B cell (primary cell): ENCODE measurements at regions not wholly inside any gene's neighbourhood (a gene's known extent, or its start where the extent isn't known, plus 50 kb on each side); places are given as distances from the start of the nearest gene placed in this dataset.
A peak's percentile ranks its signal among the peaks of the same experiment; 100 is the strongest.

Experiments
- ATAC-seq: fragments of 200-7000 bp; cut with Tn5 transposase; one replicate; pipeline ENCODE4 v1.10.0; 2021; ENCODE audit warnings: low read depth, mild to moderate bottlenecking, moderate number of reproducible peaks, moderate library complexity
- CTCF ChIA-PET: fragments of 350-600 bp; sonication (Branson Sonifier 250); formaldehyde crosslinking; loops from one replicate; lab custom pipeline; 2021; ENCODE audit warnings: antibody characterized with exemption, inconsistent platforms; lab: Charles Lee
- POLR2A ChIA-PET: fragments of 350-600 bp; sonication (Branson Sonifier 250); formaldehyde crosslinking; loops from one replicate; lab custom pipeline; 2021; ENCODE audit warnings: antibody characterized with exemption; lab: Charles Lee
- DNase-seq: peaks from one replicate; pipeline ENCODE4 v3.0.0; 2013
- H2AFZ ChIP-seq: 2 replicates; pipeline ENCODE4 v1.6.1; 2012; ENCODE audit warnings: mild to moderate bottlenecking, low read depth, low read length; ENCODE audit not compliant: insufficient read depth, poor library complexity, severe bottlenecking
- H3K27ac ChIP-seq, 2 donors: 1 replicate in 1 of 2; 2 replicates in 1 of 2; pipeline ENCODE4 v1.5.1; 2012 to 2013; ENCODE audit warnings: low read length in 2 of 2, mild to moderate bottlenecking in 2 of 2, moderate library complexity in 1 of 2
- H3K27me3 ChIP-seq, 4 experiments: fragments of 200-600 bp in 1 of 4; sonication (generic) in 1 of 4; replicated peaks in 1 of 4; 1 replicate in 2 of 4; 2 replicates in 2 of 4; pipeline versions ENCODE4 v1.6.1 to v1.7.0; 2013 to 2016; ENCODE audit warnings: low read length in 3 of 4, mild to moderate bottlenecking in 2 of 4, mixed read lengths in 1 of 4, moderate library complexity in 1 of 4; ENCODE audit not compliant: insufficient read depth in 4 of 4, control insufficient read depth in 3 of 4; ENCODE audit errors: control extremely low read depth in 1 of 4
- H3K36me3 ChIP-seq, 2 experiments: replicated peaks in 1 of 2; 1 replicate in 1 of 2; 2 replicates in 1 of 2; pipeline versions ENCODE4 v1.6.1 to v1.7.1; 2013; ENCODE audit warnings: low read length in 1 of 2; ENCODE audit not compliant: insufficient read depth in 2 of 2, control insufficient read depth in 1 of 2; ENCODE audit errors: control extremely low read depth in 1 of 2, extremely low read depth in 1 of 2
- H3K4me1 ChIP-seq, 2 donors: fragments of 200-600 bp in 1 of 2; sonication (generic) in 1 of 2; 1 replicate in 1 of 2; 2 replicates in 1 of 2; pipeline versions ENCODE4 v1.5.1 to v1.6.1; 2013 to 2017; ENCODE audit warnings: low read length in 2 of 2; ENCODE audit not compliant: control insufficient read depth in 2 of 2, insufficient read depth in 2 of 2
- H3K4me2 ChIP-seq: replicated peaks from 2 replicates; pipeline ENCODE3; 2012; ENCODE audit warnings: mild to moderate bottlenecking, low read depth, low read length; ENCODE audit not compliant: poor library complexity, severe bottlenecking
- H3K4me3 ChIP-seq, 5 experiments: fragments of 200-600 bp in 1 of 5; sonication (generic) in 1 of 5; 1 replicate in 3 of 5; 2 replicates in 2 of 5; pipeline versions ENCODE4 v1.5.1 to v1.7.0; 2011 to 2016; ENCODE audit warnings: low read length in 4 of 5, mild to moderate bottlenecking in 4 of 5, low read depth in 2 of 5, control low read depth in 1 of 5, moderate library complexity in 1 of 5; ENCODE audit not compliant: insufficient read depth in 1 of 5; ENCODE audit errors: control extremely low read depth in 1 of 5, extremely low read depth in 1 of 5
- H3K79me2 ChIP-seq: fragments of 200-600 bp; sonication (generic); one replicate; pipeline ENCODE4 v1.6.0; 2016; ENCODE audit warnings: low read length; ENCODE audit not compliant: control insufficient read depth, insufficient read depth
- H3K9ac ChIP-seq: fragments of 200-600 bp; sonication (generic); 2 replicates; pipeline ENCODE4 v1.6.1; 2017; ENCODE audit warnings: mild to moderate bottlenecking, low read length, moderate library complexity
- H3K9me3 ChIP-seq, 3 donors: one replicate each; pipeline versions ENCODE4 v1.6.1 to v1.7.1; 2013; ENCODE audit warnings: low read length in 2 of 3; ENCODE audit not compliant: control insufficient read depth in 2 of 3, insufficient read depth in 1 of 3; ENCODE audit errors: control extremely low read depth in 1 of 3
- H4K20me1 ChIP-seq: 2 replicates; pipeline ENCODE4 v1.6.0; 2012; ENCODE audit warnings: mild to moderate bottlenecking, low read length; ENCODE audit not compliant: insufficient read depth, control insufficient read depth, poor library complexity, severe bottlenecking
- H3K27ac Mint-ChIP-seq: one replicate; pipeline ENCODE4 v1.8.0; 2021; ENCODE audit warnings: mixed read lengths
- H3K27me3 Mint-ChIP-seq: one replicate; pipeline ENCODE4 v1.8.0; 2021; ENCODE audit warnings: mixed read lengths
- H3K4me1 Mint-ChIP-seq: one replicate; pipeline ENCODE4 v1.8.0; 2021; ENCODE audit warnings: mixed read lengths
- H3K4me3 Mint-ChIP-seq: one replicate; pipeline ENCODE4 v1.8.0; 2021; ENCODE audit warnings: mixed read lengths
- H3K9me3 Mint-ChIP-seq: one replicate; pipeline ENCODE4 v1.8.0; 2022; ENCODE audit warnings: mixed read lengths; ENCODE audit not compliant: insufficient read depth
- EZH2 ChIP-seq: IDR thresholded peaks from 2 replicates; pipeline ENCODE4 v1.6.1; 2012; ENCODE audit warnings: borderline replicate concordance, low read depth, mild to moderate bottlenecking, moderate library complexity, low read length; ENCODE audit not compliant: insufficient read depth, poor library complexity, severe bottlenecking
- WGBS: methylation state at CpG from one replicate; pipeline ENCODE4 v1.1.5; 2013; ENCODE audit warnings: missing lambda C conversion rate; ENCODE audit not compliant: insufficient coverage; 5-methylcytosine and 5-hydroxymethylcytosine counted together
- intact Hi-C: fragments of 100-400 bp; cut with micrococcal nuclease; formaldehyde crosslinking; loops from one replicate; pipeline ENCODE4 v1.10.0; 2022
- TF ChIP-seq, protein P1 (sequence below): fragments of 200-600 bp; IDR thresholded peaks from one replicate; pipeline ENCODE4 v1.8.0; 2022; ENCODE audit warnings: antibody characterized with exemption, mild to moderate bottlenecking

DNA sequence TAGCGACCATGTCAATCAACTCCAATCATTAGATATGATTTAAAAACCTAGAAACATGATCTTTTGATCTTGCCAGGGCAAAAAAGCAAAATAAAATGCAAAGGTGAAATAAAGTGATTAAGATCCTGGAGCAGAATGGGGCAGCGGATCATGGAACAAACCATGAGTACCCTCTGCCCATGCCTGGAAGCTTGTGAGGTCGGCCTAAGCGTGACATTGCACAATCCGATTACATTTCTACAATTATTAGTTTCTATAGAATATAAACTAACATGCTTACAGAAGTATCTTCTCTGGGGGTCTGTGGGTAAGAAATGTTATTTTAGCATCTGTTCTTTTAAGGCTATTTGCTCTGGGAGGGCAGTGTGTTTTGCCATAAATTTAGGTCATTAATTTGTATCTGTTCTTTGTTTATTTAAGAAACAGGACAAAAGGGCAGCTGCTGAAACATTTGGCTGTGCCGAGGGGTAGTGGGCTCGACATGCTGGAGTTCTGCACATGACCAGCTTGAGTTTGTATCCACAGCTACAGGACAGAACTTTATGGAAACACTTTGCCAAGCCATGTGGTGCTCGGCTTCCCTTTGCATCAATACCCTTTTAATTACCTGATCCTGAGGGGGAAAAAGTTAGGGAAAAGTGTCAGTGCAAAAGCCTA lies 55.9 kb downstream of the ZBTB18 start:
- H2AFZ ChIP-seq = no peak overlapping the region
- intact Hi-C loops = loop anchor here (10.0 kb wide), 1 partner anchor 52 kb away; the partner anchor contains the start of gene ZBTB18
- H3K4me3 ChIP-seq = no peak overlapping the region
- CTCF ChIA-PET = no interaction called here
- H3K79me2 ChIP-seq = no peaks in the 10 kb centered on the region
- Mint-ChIP-seq H3K27ac (no peak overlapping the region), H3K27me3 (peaks cover 44% of the 10 kb centered on the region), H3K9me3 (no peaks in the 10 kb centered on the region), H3K4me3 (no peak overlapping the region), H3K4me1 (peaks cover 13% of the 10 kb centered on the region)
- H3K27ac ChIP-seq = no peak overlapping the region
- POLR2A ChIA-PET = no interaction called here
- DNase-seq (no peak), ATAC-seq (no peak)
- 72% methylated on average over 2 of the region's 8 CpGs for WGBS
- H4K20me1 ChIP-seq = no peaks in the 10 kb centered on the region
- TF ChIP-seq EZH2 = no peak
- TF ChIP-seq, protein P1, sequence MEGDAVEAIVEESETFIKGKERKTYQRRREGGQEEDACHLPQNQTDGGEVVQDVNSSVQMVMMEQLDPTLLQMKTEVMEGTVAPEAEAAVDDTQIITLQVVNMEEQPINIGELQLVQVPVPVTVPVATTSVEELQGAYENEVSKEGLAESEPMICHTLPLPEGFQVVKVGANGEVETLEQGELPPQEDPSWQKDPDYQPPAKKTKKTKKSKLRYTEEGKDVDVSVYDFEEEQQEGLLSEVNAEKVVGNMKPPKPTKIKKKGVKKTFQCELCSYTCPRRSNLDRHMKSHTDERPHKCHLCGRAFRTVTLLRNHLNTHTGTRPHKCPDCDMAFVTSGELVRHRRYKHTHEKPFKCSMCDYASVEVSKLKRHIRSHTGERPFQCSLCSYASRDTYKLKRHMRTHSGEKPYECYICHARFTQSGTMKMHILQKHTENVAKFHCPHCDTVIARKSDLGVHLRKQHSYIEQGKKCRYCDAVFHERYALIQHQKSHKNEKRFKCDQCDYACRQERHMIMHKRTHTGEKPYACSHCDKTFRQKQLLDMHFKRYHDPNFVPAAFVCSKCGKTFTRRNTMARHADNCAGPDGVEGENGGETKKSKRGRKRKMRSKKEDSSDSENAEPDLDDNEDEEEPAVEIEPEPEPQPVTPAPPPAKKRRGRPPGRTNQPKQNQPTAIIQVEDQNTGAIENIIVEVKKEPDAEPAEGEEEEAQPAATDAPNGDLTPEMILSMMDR = no peak
- H3K9ac ChIP-seq = no peak overlapping the region
- H3K36me3 ChIP-seq = no peaks in the 10 kb centered on the region
- H3K9me3 ChIP-seq = no peaks in the 10 kb centered on the region
- peaks cover 6 to 14% of the 10 kb centered on the region in 2 donors for H3K4me1 ChIP-seq
- H3K4me2 ChIP-seq = no peak overlapping the region
- H3K27me3 ChIP-seq = peaks cover 0 to 8% (median 3%) of the 10 kb centered on the region in 4 experiments

- Histone ChIP-seq H3K9me3 (no peaks in the 10 kb centered on the region), H3K36me3 (no peaks in the 10 kb centered on the region), H3K79me2 (no peaks in the 10 kb centered on the region), H3K27me3 (peaks cover 0 to 8% (median 0%) of the 10 kb centered on the region in 4 experiments), H2AFZ (no peak overlapping the region), H3K9ac (no peak overlapping the region), H3K4me3 (no peak overlapping the region), H3K27ac (no peak overlapping the region), H3K4me2 (peak overlapping the region; percentile 17), H3K4me1 (peaks cover 6 to 14% of the 10 kb centered on the region in 2 donors), H4K20me1 (no peaks in the 10 kb centered on the region)
- H3K4me1 Mint-ChIP-seq = peaks cover 13% of the 10 kb centered on the region
- POLR2A ChIA-PET = no interaction called here
- peaks cover 16% of the 10 kb centered on the region for H3K27me3 Mint-ChIP-seq
- 21% methylated on average over 5 of the region's 7 CpGs for WGBS
- H3K27ac Mint-ChIP-seq = no peak overlapping the region
- DNase-seq (peak; percentile 23), ATAC-seq (no peak)
- intact Hi-C loops = no loop called here
- CTCF ChIA-PET = no interaction called here
- no peaks in the 10 kb centered on the region for H3K9me3 Mint-ChIP-seq
- TF ChIP-seq EZH2 = no peak
- TF ChIP-seq, protein P1 = no peak
- H3K4me3 Mint-ChIP-seq = no peak overlapping the region
Measured at GRCh38 chr1:244111027-244111426, 59.9 kb downstream of the ZBTB18 start.
